Cardiac muscle cell (in vitro differentiated cells and primary cell): ENCODE measurements at regions not wholly inside any gene's neighbourhood (a gene's known extent, or its start where the extent isn't known, plus 50 kb on each side); places are given as distances from the start of the nearest gene placed in this dataset.

Experiments
- DNase-seq, 2 donors: peaks; one replicate each; pipeline versions ENCODE4 v3.0.0 to v3.0.0-alpha.2; 2010 to 2017; ENCODE audit warnings: low read depth in 1 of 2, low spot score in 1 of 2
- H3K27ac ChIP-seq: fragments of 200-600 bp; sonication (generic); 2 replicates; pipeline ENCODE4 v1.5.1; 2016
- H3K27me3 ChIP-seq: fragments of 200-600 bp; sonication (generic); 2 replicates; pipeline ENCODE4 v1.6.0; 2016; ENCODE audit warnings: control low read depth
- H3K36me3 ChIP-seq: fragments of 200-600 bp; sonication (generic); 2 replicates; pipeline ENCODE4 v1.5.1; 2016; ENCODE audit warnings: control low read depth
- H3K4me1 ChIP-seq: fragments of 200-600 bp; sonication (generic); 2 replicates; pipeline ENCODE4 v1.8.1; 2017; ENCODE audit warnings: low read depth, mild to moderate bottlenecking, mixed run types
- H3K4me3 ChIP-seq: fragments of 200-600 bp; sonication (generic); 2 replicates; pipeline ENCODE4 v1.5.1; 2016; ENCODE audit warnings: mild to moderate bottlenecking
- H3K9me3 ChIP-seq: fragments of 200-600 bp; sonication (generic); 2 replicates; pipeline ENCODE4 v1.5.1; 2017; ENCODE audit warnings: low read depth, mild to moderate bottlenecking, control low read depth
- CTCF ChIP-seq: IDR thresholded peaks from 2 replicates; pipeline ENCODE4 v1.5.1; 2012; ENCODE audit warnings: low read depth, mild to moderate bottlenecking, low read length

GRCh38 chr4:127131527-127131926 lies 501.2 kb upstream of the INTU start:
- no peaks in the 10 kb centered on the region for H3K4me1 ChIP-seq
- no peak for DNase-seq
- H3K4me3 ChIP-seq, result no peak overlapping the region
- no peaks in the 10 kb centered on the region for H3K36me3 ChIP-seq
- TF ChIP-seq CTCF, result no peak
- no peak overlapping the region for H3K27ac ChIP-seq
- H3K9me3 ChIP-seq, result no peaks in the 10 kb centered on the region
- no peaks in the 10 kb centered on the region for H3K27me3 ChIP-seq

DNA sequence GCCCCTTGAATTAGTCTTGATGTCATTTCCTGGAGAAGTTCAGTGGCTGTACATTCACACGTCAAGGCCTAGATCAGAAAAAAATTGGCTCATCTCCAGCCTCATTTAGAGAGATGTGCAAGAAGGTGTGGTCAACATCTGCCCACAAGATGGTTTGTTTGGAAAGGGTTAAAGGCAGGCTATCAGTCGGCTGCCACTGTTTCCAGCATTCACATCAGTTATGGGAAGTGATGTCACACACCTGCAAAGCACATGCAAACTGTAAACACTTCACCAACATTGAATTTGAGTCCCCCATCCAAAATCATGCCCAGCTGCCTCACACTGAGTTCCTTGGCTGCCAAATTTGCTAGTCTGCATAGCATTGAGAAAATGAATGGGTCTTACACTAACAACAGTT lies 498.3 kb upstream of the INTU start:
- no peak overlapping the region for H3K27ac ChIP-seq
- no peak for TF ChIP-seq CTCF
- no peaks in the 10 kb centered on the region for H3K36me3 ChIP-seq
- H3K4me1 ChIP-seq, result no peaks in the 10 kb centered on the region
- H3K9me3 ChIP-seq, result no peaks in the 10 kb centered on the region
- H3K4me3 ChIP-seq, result no peak overlapping the region
- no peaks in the 10 kb centered on the region for H3K27me3 ChIP-seq
- no peak for DNase-seq

- no peaks in the 10 kb centered on the region for H3K36me3 ChIP-seq
- no peaks in the 10 kb centered on the region for H3K27me3 ChIP-seq
- no peak for TF ChIP-seq CTCF
- H3K9me3 ChIP-seq, result no peaks in the 10 kb centered on the region
- no peak overlapping the region for H3K4me3 ChIP-seq
- no peaks in the 10 kb centered on the region for H3K4me1 ChIP-seq
- peak in 1 of 2 donors; percentile 25 for DNase-seq
- H3K27ac ChIP-seq, result no peak overlapping the region
These were observed 494.2 kb upstream of the INTU start for GRCh38 chr4:127138586-127138985.

DNA sequence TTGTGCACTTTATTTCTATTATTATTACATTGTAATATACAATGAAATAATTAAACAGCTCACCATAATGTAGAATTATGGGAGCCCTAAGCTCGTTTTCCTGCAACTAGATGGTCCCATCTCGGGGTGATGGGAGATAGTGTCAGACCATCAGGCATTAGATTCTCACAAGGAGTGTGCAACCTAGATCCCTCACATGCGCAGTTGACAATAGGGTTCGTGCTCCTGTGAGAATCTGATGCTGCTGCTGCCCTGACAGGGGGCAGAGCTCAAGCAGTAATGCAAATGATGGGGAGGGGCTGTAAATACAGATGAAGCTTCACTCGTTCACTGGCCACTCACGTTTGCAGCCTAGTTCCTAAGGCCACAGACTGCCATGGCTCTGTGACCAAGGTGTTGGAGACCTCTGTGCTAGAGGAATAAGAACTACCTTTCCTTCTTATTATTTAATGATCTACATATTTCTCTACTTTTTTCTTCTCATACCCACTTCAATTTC lies 492.9 kb upstream of the INTU start:
- no peak for DNase-seq
- Histone ChIP-seq H3K36me3 (no peaks in the 10 kb centered on the region), H3K4me1 (no peaks in the 10 kb centered on the region), H3K4me3 (no peak overlapping the region), H3K9me3 (no peaks in the 10 kb centered on the region), H3K27ac (no peak overlapping the region), H3K27me3 (no peaks in the 10 kb centered on the region)
- no peak for TF ChIP-seq CTCF

GRCh38 chr4:127140306-127140705 lies 492.5 kb upstream of the INTU start:
- Histone ChIP-seq H3K9me3 (no peaks in the 10 kb centered on the region), H3K4me3 (no peak overlapping the region), H3K4me1 (no peaks in the 10 kb centered on the region), H3K36me3 (no peaks in the 10 kb centered on the region), H3K27ac (no peak overlapping the region), H3K27me3 (no peaks in the 10 kb centered on the region)
- DNase-seq, result no peak
- TF ChIP-seq CTCF, result no peak

DNA sequence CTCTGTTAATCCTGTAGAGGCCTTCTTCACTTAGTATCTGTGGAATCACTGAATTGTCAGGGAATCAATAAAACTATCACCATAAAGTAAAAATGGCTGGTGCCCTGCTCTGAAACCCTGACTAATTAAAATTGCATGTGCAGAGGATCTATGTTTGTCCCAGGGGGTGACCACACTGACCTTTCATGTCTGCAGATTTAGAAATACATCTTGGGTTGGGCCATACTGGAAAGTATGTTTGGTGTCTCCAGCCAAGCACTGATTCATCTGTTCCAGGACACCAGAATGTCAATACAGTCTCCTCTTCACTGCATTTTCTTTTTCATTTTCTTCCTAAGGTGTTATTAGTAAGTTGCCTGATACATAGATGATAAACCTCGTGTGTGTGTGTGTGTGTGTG lies 490.9 kb upstream of the INTU start:
- no peaks in the 10 kb centered on the region for H3K4me1 ChIP-seq
- TF ChIP-seq CTCF, result no peak
- H3K9me3 ChIP-seq, result no peaks in the 10 kb centered on the region
- peak in 1 of 2 donors; percentile 51 for DNase-seq
- no peak overlapping the region for H3K4me3 ChIP-seq
- no peaks in the 10 kb centered on the region for H3K27me3 ChIP-seq
- H3K36me3 ChIP-seq, result no peaks in the 10 kb centered on the region
- no peak overlapping the region for H3K27ac ChIP-seq
